IMR-90 (cell line): ENCODE measurements at regions not wholly inside any gene's neighbourhood (a gene's known extent, or its start where the extent isn't known, plus 50 kb on each side); places are given as distances from the start of the nearest gene placed in this dataset.

ENCODE experiments used
- ATAC-seq: fragments of 200-7000 bp; cut with Tn5 transposase; 2 replicates; pipeline ENCODE4 v1.9.1; 2020; ENCODE audit warnings: low read depth, mild to moderate bottlenecking, moderate library complexity
- BruUV-seq: library from RNA; stranded (reverse); fragments of 400-500 nt; replicated peaks from 2 replicates; lab custom pipeline; 2021; lab: Mats Ljungman, UMichigan
- CTCF ChIA-PET: fragments of 300-600 bp; formaldehyde crosslinking; extraction: SDS; loops from one replicate; lab custom pipeline; 2021; ENCODE audit warnings: antibody characterized with exemption; lab: Yijun Ruan, JAX
- POLR2A ChIA-PET: fragments of 300-600 bp; sonication (Branson Sonifier 250); formaldehyde crosslinking; loops from one replicate; lab custom pipeline; 2022; ENCODE audit warnings: antibody characterized with exemption; ENCODE audit not compliant: unreplicated experiment; lab: Charles Lee
- DNase-seq: peaks from one replicate; pipeline ENCODE4 v3.0.0; 2013
- H2AFZ ChIP-seq: replicated peaks from 2 replicates; pipeline ENCODE3; 2013; ENCODE audit warnings: low read length, mild to moderate bottlenecking; ENCODE audit not compliant: poor library complexity
- H2AK5ac ChIP-seq: 2 replicates; pipeline ENCODE4 v1.6.1; 2013; ENCODE audit warnings: low read depth, low read length, inconsistent platforms
- H2AK9ac ChIP-seq: replicated peaks from 2 replicates; pipeline ENCODE3; 2013; ENCODE audit warnings: mild to moderate bottlenecking, low read depth, low read length, moderate library complexity; ENCODE audit not compliant: poor library complexity
- H2BK120ac ChIP-seq: 2 replicates; pipeline ENCODE4 v1.6.1; 2013; ENCODE audit warnings: low read depth, low read length, inconsistent platforms
- H2BK15ac ChIP-seq: 3 replicates; pipeline ENCODE4 v1.6.1; 2013; ENCODE audit warnings: low read depth, low read length, inconsistent platforms
- H2BK20ac ChIP-seq: 2 replicates; pipeline ENCODE4 v1.6.1; 2013; ENCODE audit warnings: low read depth, mild to moderate bottlenecking, inconsistent platforms, low read length, moderate library complexity
- H2BK5ac ChIP-seq: 2 replicates; pipeline ENCODE4 v1.6.1; 2013; ENCODE audit warnings: mild to moderate bottlenecking, low read depth, low read length, inconsistent platforms; ENCODE audit not compliant: poor library complexity, severe bottlenecking
- H3K14ac ChIP-seq: replicated peaks from 2 replicates; pipeline ENCODE4 v1.6.1; 2013; ENCODE audit warnings: low read depth, low read length, inconsistent platforms
- H3K18ac ChIP-seq: 2 replicates; pipeline ENCODE4 v1.6.1; 2013; ENCODE audit warnings: low read depth, low read length, control low read depth
- H3K23ac ChIP-seq: 2 replicates; pipeline ENCODE4 v1.6.1; 2013; ENCODE audit warnings: low read depth, low read length, inconsistent platforms
- H3K27ac ChIP-seq: 2 replicates; pipeline ENCODE4 v1.5.1; 2013; ENCODE audit warnings: mild to moderate bottlenecking, control low read depth, low read length; ENCODE audit not compliant: insufficient read depth
- H3K27me3 ChIP-seq: 2 replicates; pipeline ENCODE4 v1.6.1; 2013; ENCODE audit warnings: low read length; ENCODE audit not compliant: control insufficient read depth, insufficient read depth
- H3K36me3 ChIP-seq: 2 replicates; pipeline ENCODE4 v1.6.1; 2013; ENCODE audit warnings: low read length, mixed read lengths; ENCODE audit not compliant: control insufficient read depth, insufficient read depth
- H3K4ac ChIP-seq: 2 replicates; pipeline ENCODE4 v1.6.1; 2013; ENCODE audit warnings: low read depth, low read length, inconsistent platforms
- H3K4me1 ChIP-seq: 2 replicates; pipeline ENCODE4 v1.6.1; 2013; ENCODE audit warnings: low read length, mixed read lengths; ENCODE audit not compliant: control insufficient read depth, insufficient read depth
- H3K4me2 ChIP-seq: 2 replicates; pipeline ENCODE4 v1.6.1; 2013; ENCODE audit warnings: low read depth, mild to moderate bottlenecking, control low read depth, low read length, moderate library complexity
- H3K4me3 ChIP-seq: 2 replicates; pipeline ENCODE4 v1.5.1; 2013; ENCODE audit warnings: low read depth, mild to moderate bottlenecking, control low read depth, low read length, moderate library complexity; ENCODE audit not compliant: insufficient read depth
- H3K56ac ChIP-seq: 2 replicates; pipeline ENCODE4 v1.6.1; 2013; ENCODE audit warnings: low read length, inconsistent platforms; ENCODE audit not compliant: insufficient read depth; ENCODE audit errors: extremely low read depth
- H3K79me1 ChIP-seq, 2 experiments: 2 replicates each; pipeline ENCODE4 v1.6.1; 2013; ENCODE audit warnings: low read length in 2 of 2, inconsistent platforms in 1 of 2, low read depth in 1 of 2
- H3K9ac ChIP-seq: 2 replicates; pipeline ENCODE4 v1.6.1; 2013; ENCODE audit warnings: low read depth, low read length, control low read depth
- H3K9me1 ChIP-seq: 2 replicates; pipeline ENCODE4 v1.6.1; 2013; ENCODE audit warnings: low read length, inconsistent platforms; ENCODE audit not compliant: insufficient read depth
- H3K9me3 ChIP-seq: 2 replicates; pipeline ENCODE4 v1.6.1; 2013; ENCODE audit warnings: low read length; ENCODE audit not compliant: control insufficient read depth, insufficient read depth
- H4K20me1 ChIP-seq: 2 replicates; pipeline ENCODE4 v1.6.1; 2013; ENCODE audit warnings: low read length, inconsistent platforms; ENCODE audit not compliant: insufficient read depth
- H4K5ac ChIP-seq: 2 replicates; pipeline ENCODE4 v1.6.1; 2013; ENCODE audit warnings: mild to moderate bottlenecking, low read depth, low read length, control low read depth
- H4K8ac ChIP-seq, 2 experiments: 2 replicates each; pipeline ENCODE4 v1.6.1; 2013; ENCODE audit warnings: low read depth in 2 of 2, low read length in 2 of 2, control low read depth in 1 of 2, inconsistent platforms in 1 of 2
- H4K91ac ChIP-seq: 2 replicates; pipeline ENCODE4 v1.6.1; 2013; ENCODE audit warnings: low read depth, low read length, inconsistent platforms; ENCODE audit not compliant: insufficient read depth
- ELK1 ChIP-seq: fragments of 150-350 bp; IDR thresholded peaks from 2 replicates; pipeline ENCODE4 v1.6.1; 2016; ENCODE audit warnings: low read depth, mild to moderate bottlenecking, low read length, moderate library complexity, borderline replicate concordance
- MAZ ChIP-seq: IDR thresholded peaks from 2 replicates; pipeline ENCODE4 v1.6.1; 2012; ENCODE audit warnings: low read depth, mild to moderate bottlenecking, low read length, improper control_type of control experiment, moderate library complexity, borderline replicate concordance
- MXI1 ChIP-seq: IDR thresholded peaks from 2 replicates; pipeline ENCODE4 v1.6.1; 2012; ENCODE audit warnings: low read depth, mild to moderate bottlenecking, low read length, moderate library complexity, borderline replicate concordance
- POLR2A ChIP-seq: IDR thresholded peaks from 2 replicates; pipeline ENCODE4 v1.6.1; 2012; ENCODE audit warnings: mild to moderate bottlenecking, low read depth, low read length
- WGBS, 2 experiments: methylation state at CpG; one replicate each; pipeline versions ENCODE4 v1.1.5 to v1.1.7; 2013; ENCODE audit warnings: missing lambda C conversion rate in 2 of 2; ENCODE audit not compliant: insufficient read length in 1 of 2; ENCODE audit errors: extremely low coverage in 2 of 2; 5-methylcytosine and 5-hydroxymethylcytosine counted together
- dilution Hi-C: fragments of 300-500 bp; cut with HindIII; formaldehyde crosslinking; loops from one replicate; pipeline ENCODE4 v1.14.3; 2018; ENCODE audit warnings: low sequenced_read_pairs; ENCODE audit not compliant: unreplicated experiment
- in situ Hi-C: fragments of 300-500 bp; cut with MboI; formaldehyde crosslinking; loops from 3 replicates; pipeline ENCODE4 v1.14.3; 2019; ENCODE audit warnings: low sequenced_read_pairs, inconsistent platforms, mixed read lengths
- intact Hi-C: fragments of 100-400 bp; cut with micrococcal nuclease; formaldehyde crosslinking; loops from 2 replicates; pipeline ENCODE4 v1.10.0; 2022

- H3K14ac ChIP-seq, result no peak overlapping the region
- no peak for DNase-seq
- H2BK5ac ChIP-seq, result no peak overlapping the region
- no peaks in the 10 kb centered on the region for H3K27me3 ChIP-seq
- H3K36me3 ChIP-seq, result no peaks in the 10 kb centered on the region
- no peaks in the 10 kb centered on the region for H4K20me1 ChIP-seq
- no peaks in the 10 kb centered on the region; the same call in 1 of the 2 replicates for H3K9me3 ChIP-seq
- intact Hi-C loops, result no loop called here
- no peak overlapping the region for H3K18ac ChIP-seq
- H2AFZ ChIP-seq, result no peak overlapping the region
- no peaks in the 10 kb centered on the region for H3K9me1 ChIP-seq
- TF ChIP-seq POLR2A, result no peak
- TF ChIP-seq MAZ, result no peak
- TF ChIP-seq ELK1, result no peak
- TF ChIP-seq MXI1, result no peak
- H3K4me1 ChIP-seq, result no peaks in the 10 kb centered on the region
- dilution Hi-C loops, result no loop called here
- H3K4me3 ChIP-seq, result no peak overlapping the region
- no peak overlapping the region for H4K5ac ChIP-seq
- no peak for ATAC-seq
- H3K23ac ChIP-seq, result no peak overlapping the region
- H3K4me2 ChIP-seq, result no peak overlapping the region
- no peak overlapping the region for H3K27ac ChIP-seq
- no TSS peak for BruUV-seq
- H3K79me1 ChIP-seq, result no peaks in the 10 kb centered on the region
- H4K8ac ChIP-seq, result no peak overlapping the region
- in situ Hi-C loops, result no loop called here
- ChIA-PET CTCF (no interaction called here), POLR2A (no interaction called here)
- H3K4ac ChIP-seq, result no peak overlapping the region
- no peak overlapping the region for H2AK9ac ChIP-seq
- H4K91ac ChIP-seq, result no peak overlapping the region
- no peak overlapping the region for H3K9ac ChIP-seq
- H2BK20ac ChIP-seq, result no peak overlapping the region
- H2AK5ac ChIP-seq, result no peak overlapping the region
- no peak overlapping the region for H2BK120ac ChIP-seq
- WGBS, 2 experiments, result 17% methylated on average over 1 of the region's 2 CpGs; no CpG with 5 or more reads in 1 of the 2 experiments
- H3K56ac ChIP-seq, result no peak overlapping the region
- H2BK15ac ChIP-seq, result no peak overlapping the region
Measured at GRCh38 chr3:83894223-83894622, 1064.6 kb upstream of the CADM2 start.
